Caki2 (cell line): ENCODE measurements at regions not wholly inside any gene's neighbourhood (a gene's known extent, or its start where the extent isn't known, plus 50 kb on each side); places are given as distances from the start of the nearest gene placed in this dataset.

Experiments
- DNase-seq: peaks from one replicate; pipeline ENCODE4 v3.0.0-alpha.2; 2015; ENCODE audit warnings: low read depth
- in situ Hi-C: cut with HindIII; loops from 2 replicates; pipeline ENCODE4 v1.10.0; 2016; ENCODE audit warnings: low sequenced_read_pairs, low pct_unique_long_range_greater_than_20kb, mixed read lengths

GRCh38 chr2:3138621-3139020 lies 239.0 kb downstream of the EIPR1 start:
- in situ Hi-C loops = no loop called here
- DNase-seq = no peak

GRCh38 chr2:3137651-3138300 lies 239.8 kb downstream of the EIPR1 start:
- in situ Hi-C loops = no loop called here
- no peak for DNase-seq

- in situ Hi-C loops = no loop called here
- no peak for DNase-seq
Measured at GRCh38 chr2:3135676-3136075, 241.9 kb downstream of the EIPR1 start.

GRCh38 chr2:3134026-3134571 lies 243.5 kb downstream of the EIPR1 start:
- in situ Hi-C loops = no loop called here
- no peak for DNase-seq

- DNase-seq = no peak
- in situ Hi-C loops = no loop called here
Measured at GRCh38 chr2:3132966-3133365, 244.7 kb downstream of the EIPR1 start.

- in situ Hi-C loops = no loop called here
- no peak for DNase-seq
Measured at GRCh38 chr2:3132466-3132865, 245.2 kb downstream of the EIPR1 start.

GRCh38 chr2:3131636-3132326 lies 245.8 kb downstream of the EIPR1 start:
- in situ Hi-C loops = no loop called here
- DNase-seq = no peak

GRCh38 chr2:3130889-3131635 lies 246.6 kb downstream of the EIPR1 start:
- no peak for DNase-seq
- in situ Hi-C loops = no loop called here

GRCh38 chr2:3130444-3130843 lies 247.2 kb downstream of the EIPR1 start:
- in situ Hi-C loops = no loop called here
- no peak for DNase-seq

- in situ Hi-C loops = no loop called here
- no peak for DNase-seq
Measured at GRCh38 chr2:3129867-3130266, 247.8 kb downstream of the EIPR1 start.

GRCh38 chr2:3128786-3129185 lies 248.8 kb downstream of the EIPR1 start:
- in situ Hi-C loops = no loop called here
- DNase-seq = no peak

- no peak for DNase-seq
- in situ Hi-C loops = no loop called here
Measured at GRCh38 chr2:3127710-3128109, 249.9 kb downstream of the EIPR1 start.

- no peak for DNase-seq
- in situ Hi-C loops = no loop called here
Measured at GRCh38 chr2:3126911-3127621, 250.6 kb downstream of the EIPR1 start.

- DNase-seq = no peak
- in situ Hi-C loops = no loop called here
Measured at GRCh38 chr2:3126171-3126910, 251.3 kb downstream of the EIPR1 start.

GRCh38 chr2:3125761-3126130 lies 251.9 kb downstream of the EIPR1 start:
- no peak for DNase-seq
- in situ Hi-C loops = no loop called here

GRCh38 chr2:3125001-3125760 lies 252.4 kb downstream of the EIPR1 start:
- in situ Hi-C loops = no loop called here
- no peak for DNase-seq

- no peak for DNase-seq
- in situ Hi-C loops = no loop called here
Measured at GRCh38 chr2:3122525-3122924, 255.1 kb downstream of the EIPR1 start.
